PFSK-1 (cell line): ENCODE measurements at regions not wholly inside any gene's neighbourhood (a gene's known extent, or its start where the extent isn't known, plus 50 kb on each side); places are given as distances from the start of the nearest gene placed in this dataset.
A peak's percentile ranks its signal among the peaks of the same experiment; 100 is the strongest.

Experiments used
- FOXP2 ChIP-seq: optimal IDR thresholded peaks from 2 replicates; pipeline ENCODE3; 2011; ENCODE audit warnings: borderline replicate concordance, control low read depth, inconsistent platforms; ENCODE audit not compliant: insufficient read depth; ENCODE audit errors: extremely low read length, extremely low read depth
- POLR2AphosphoS5 ChIP-seq: IDR thresholded peaks from 2 replicates; pipeline ENCODE4 v1.6.1; 2012; ENCODE audit warnings: low read depth, mild to moderate bottlenecking, control low read depth, low read length, moderate library complexity
- SIN3A ChIP-seq: IDR thresholded peaks from 2 replicates; pipeline ENCODE4 v1.6.1; 2012; ENCODE audit warnings: mild to moderate bottlenecking, low read length, moderate library complexity, borderline replicate concordance; ENCODE audit not compliant: insufficient read depth
- TAF1 ChIP-seq: IDR thresholded peaks from 2 replicates; pipeline ENCODE4 v1.6.1; 2012; ENCODE audit warnings: low read length, control low read depth, borderline replicate concordance; ENCODE audit not compliant: insufficient read depth
- TF ChIP-seq, protein P1 (sequence below), 2 experiments: IDR thresholded peaks; 2 replicates each; pipeline versions ENCODE4 v1.6.1 to v1.8.0; 2011 to 2012; ENCODE audit warnings: low read depth in 2 of 2, low read length in 2 of 2, control low read depth in 1 of 2, inconsistent platforms in 1 of 2, mild to moderate bottlenecking in 1 of 2, moderate library complexity in 1 of 2; ENCODE audit not compliant: insufficient read depth in 1 of 2

DNA sequence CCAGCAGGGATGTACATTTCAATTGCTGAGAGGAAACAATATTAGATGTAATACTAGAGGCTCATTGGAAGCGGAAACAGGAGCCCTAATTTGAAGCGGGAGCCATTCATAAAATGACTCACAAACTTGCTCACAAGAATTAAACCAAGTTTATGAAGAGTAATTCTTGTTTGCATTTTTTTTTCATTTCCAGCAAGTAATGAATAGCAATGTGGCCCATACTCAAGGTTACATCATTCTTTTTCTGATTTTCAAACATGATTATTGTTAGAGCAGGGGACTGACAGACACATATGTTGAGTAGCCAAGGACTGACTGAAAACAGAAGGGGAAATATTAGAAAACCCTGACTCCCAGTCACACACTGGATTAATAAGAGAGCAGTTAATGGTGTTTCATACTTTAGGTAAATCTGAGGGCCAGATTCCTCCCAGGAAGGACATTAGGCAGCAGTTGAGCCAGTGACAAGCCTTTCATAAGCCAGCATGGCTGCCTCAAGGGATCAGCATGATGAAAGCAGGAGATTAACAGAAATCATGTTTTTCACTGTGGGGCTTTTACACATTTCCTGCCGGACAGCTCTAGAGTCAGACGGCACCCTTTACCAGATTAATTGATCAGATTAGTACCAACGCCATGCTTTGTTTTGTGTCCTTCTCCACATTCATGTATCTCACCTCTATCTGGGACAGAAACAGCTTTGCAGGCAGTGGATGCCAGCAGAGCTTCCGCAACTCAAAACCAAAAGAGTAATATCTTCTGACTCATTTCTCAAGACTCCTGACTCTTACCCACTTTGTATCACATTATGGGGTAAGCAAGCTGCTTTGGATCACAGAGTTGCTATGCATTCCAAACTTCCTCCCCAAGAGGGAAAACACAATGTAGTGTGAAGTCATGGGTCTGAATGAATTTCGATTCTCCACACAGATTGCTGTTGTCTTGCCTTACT lies 831.6 kb downstream of the KCNA4 start:
- TF ChIP-seq FOXP2, result no peak
- TF ChIP-seq, protein P1, sequence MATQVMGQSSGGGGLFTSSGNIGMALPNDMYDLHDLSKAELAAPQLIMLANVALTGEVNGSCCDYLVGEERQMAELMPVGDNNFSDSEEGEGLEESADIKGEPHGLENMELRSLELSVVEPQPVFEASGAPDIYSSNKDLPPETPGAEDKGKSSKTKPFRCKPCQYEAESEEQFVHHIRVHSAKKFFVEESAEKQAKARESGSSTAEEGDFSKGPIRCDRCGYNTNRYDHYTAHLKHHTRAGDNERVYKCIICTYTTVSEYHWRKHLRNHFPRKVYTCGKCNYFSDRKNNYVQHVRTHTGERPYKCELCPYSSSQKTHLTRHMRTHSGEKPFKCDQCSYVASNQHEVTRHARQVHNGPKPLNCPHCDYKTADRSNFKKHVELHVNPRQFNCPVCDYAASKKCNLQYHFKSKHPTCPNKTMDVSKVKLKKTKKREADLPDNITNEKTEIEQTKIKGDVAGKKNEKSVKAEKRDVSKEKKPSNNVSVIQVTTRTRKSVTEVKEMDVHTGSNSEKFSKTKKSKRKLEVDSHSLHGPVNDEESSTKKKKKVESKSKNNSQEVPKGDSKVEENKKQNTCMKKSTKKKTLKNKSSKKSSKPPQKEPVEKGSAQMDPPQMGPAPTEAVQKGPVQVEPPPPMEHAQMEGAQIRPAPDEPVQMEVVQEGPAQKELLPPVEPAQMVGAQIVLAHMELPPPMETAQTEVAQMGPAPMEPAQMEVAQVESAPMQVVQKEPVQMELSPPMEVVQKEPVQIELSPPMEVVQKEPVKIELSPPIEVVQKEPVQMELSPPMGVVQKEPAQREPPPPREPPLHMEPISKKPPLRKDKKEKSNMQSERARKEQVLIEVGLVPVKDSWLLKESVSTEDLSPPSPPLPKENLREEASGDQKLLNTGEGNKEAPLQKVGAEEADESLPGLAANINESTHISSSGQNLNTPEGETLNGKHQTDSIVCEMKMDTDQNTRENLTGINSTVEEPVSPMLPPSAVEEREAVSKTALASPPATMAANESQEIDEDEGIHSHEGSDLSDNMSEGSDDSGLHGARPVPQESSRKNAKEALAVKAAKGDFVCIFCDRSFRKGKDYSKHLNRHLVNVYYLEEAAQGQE (IDR thresholded peaks at IDR 0.05; ENCODE audit: insufficient read depth in 1 of 2, low read depth in 2 of 2, low read length in 2 of 2), result no peak; a peak in 1 of 4 replicates
- no peak for TF ChIP-seq TAF1
- TF ChIP-seq SIN3A, result 0 out of 2 replicates have a peak, but pooled peaks have one; percentile 53
- 0 out of 2 replicates have a peak, but pooled peaks have one; percentile 35 for TF ChIP-seq POLR2AphosphoS5

DNA sequence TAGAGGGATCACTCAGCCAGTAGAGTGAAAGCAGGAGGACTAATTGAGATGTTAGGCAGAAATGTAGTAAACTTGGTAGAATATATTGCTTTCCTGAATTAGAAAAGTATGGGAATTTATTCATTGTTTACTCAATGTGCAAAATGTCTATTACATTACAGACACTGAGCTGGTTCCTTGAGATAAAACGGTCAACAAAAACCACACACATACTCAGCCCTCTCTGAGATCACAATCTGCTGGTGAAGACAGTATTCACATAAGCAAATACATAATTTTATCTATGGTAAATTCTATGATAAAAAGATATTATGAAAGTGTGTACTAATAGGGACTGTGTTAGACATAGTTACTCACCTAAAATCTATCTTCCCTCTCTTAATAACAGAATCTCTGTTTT lies 833.5 kb downstream of the KCNA4 start:
- no peak for TF ChIP-seq FOXP2
- no peak for TF ChIP-seq SIN3A
- TF ChIP-seq POLR2AphosphoS5, result no peak
- TF ChIP-seq TAF1, result no peak
- TF ChIP-seq, protein P1 (IDR thresholded peaks at IDR 0.05; ENCODE audit: insufficient read depth in 1 of 2, low read depth in 2 of 2, low read length in 2 of 2), result no peak

DNA sequence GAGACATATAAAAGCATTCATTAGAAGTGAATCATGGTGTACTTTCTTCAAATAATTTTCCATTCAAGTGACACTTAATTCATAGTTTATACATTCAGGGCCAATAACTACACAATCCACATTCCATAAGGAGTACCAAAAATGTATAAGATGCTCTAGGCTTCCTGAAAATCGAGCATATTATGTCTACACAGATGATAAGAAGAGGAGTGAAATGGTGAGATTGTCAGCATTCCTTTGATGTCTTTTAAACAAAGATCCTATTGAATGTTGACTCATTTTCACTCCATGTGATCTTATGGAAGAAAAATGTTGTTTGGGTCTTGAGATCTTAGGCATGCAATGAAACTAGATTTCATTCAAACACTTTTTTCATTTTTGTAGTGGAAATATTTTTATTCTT lies 843.2 kb downstream of the KCNA4 start:
- TF ChIP-seq, protein P1 (IDR thresholded peaks at IDR 0.05; ENCODE audit: insufficient read depth in 1 of 2, low read depth in 2 of 2, low read length in 2 of 2), result no peak
- TF ChIP-seq FOXP2 (no peak), POLR2AphosphoS5 (no peak), TAF1 (no peak), SIN3A (no peak)

DNA sequence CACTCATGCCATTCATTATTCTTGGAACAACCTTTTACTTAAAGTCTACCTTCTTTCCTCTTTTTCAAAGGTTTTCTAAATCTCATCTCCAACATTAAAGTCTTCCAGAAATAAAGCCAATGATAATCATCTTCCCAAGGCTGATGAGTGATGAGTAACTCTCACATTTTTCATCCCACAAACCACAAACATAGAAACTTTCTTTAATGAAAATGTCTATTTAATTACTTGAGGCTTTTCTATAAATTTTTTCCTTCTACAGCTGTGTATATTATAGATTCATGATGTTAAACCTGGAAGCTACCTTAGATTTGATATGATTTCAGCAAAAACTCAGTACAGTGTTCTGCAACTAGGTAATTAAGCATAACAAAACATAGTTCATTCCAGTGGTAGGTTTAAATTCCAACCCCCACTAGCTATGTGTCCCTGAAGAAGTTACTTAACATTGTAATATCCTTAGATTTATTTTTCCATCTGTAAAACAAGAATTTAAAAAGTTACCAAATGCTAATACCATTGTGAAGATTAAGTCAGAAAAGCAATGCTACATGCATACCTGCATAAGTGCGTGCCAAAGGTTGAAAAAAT lies 845.4 kb downstream of the KCNA4 start:
- TF ChIP-seq TAF1, result no peak
- TF ChIP-seq SIN3A, result no peak
- no peak for TF ChIP-seq POLR2AphosphoS5
- TF ChIP-seq FOXP2, result no peak
- TF ChIP-seq, protein P1 (IDR thresholded peaks at IDR 0.05; ENCODE audit: insufficient read depth in 1 of 2, low read depth in 2 of 2, low read length in 2 of 2), result no peak
